ENCODE measurements at regions not wholly inside any gene's neighbourhood (a gene's known extent, or its start where the extent isn't known, plus 50 kb on each side); places are given as distances from the start of the nearest gene placed in this dataset.

DNA sequence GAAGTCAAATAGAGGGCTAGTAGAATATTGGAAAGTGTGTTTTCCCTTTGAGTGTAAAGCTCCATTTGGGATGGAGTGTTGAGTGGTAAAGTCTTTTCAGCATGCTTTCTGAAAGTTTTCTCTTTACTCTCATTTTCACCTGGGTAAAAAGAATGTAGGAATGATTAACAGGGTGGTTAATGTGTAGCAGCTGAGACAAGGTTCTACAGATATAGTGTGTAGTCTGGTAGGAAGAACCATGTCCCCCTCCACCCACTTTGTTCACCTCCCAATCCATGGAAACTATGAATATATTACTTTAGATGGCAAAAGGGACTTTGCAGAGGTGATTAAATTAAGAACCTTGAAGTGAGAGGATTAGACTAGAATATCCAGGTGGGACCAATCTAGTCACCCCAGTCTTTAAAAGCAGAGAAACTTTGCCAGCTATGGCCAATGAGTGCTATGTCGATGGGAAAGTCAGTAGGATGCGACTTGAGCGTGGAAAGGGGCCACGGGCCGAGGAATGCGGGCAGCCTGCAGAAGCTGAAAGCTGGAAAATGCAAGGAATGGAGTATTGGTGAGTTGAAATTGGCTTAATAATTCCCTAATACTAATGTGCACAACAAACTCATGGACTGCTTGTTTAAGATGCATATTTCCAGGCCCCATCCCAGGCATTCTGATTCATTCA lies 166.3 kb upstream of the AHR start:
- no peak overlapping the region for H3K9ac ChIP-seq (ENCODE audit: low read depth in 1 of 3, low read length in 3 of 3)

DNA sequence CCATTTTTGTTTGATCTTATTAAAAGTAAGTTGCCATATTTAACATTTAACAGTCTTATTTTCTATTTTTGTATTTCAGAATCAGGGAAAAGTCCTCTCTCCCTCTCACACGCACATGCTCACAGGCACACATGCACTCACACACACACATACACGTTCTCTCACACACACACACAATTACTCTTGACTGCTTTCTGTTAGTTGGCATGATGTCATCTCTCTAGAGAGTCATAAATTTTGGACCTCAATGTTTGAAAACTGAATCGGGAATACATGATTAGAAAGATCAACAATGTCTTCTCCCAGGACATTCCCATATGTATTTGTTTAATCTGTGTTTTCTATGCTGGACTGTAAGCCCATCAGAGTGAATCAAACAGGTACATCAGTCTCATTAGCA lies 165.7 kb upstream of the AHR start:
- Histone ChIP-seq H3K9ac (ENCODE audit: low read depth in 1 of 3, low read length in 3 of 3) (no peak overlapping the region), H3K27me3 (ENCODE audit: control insufficient read depth in 3 of 3, insufficient read depth in 3 of 3, low read length in 3 of 3) (no peaks in the 10 kb centered on the region), H3K4me1 (ENCODE audit: control insufficient read depth in 3 of 3, insufficient read depth in 3 of 3, low read length in 3 of 3) (no peaks in the 10 kb centered on the region), H3K27ac (ENCODE audit: low read depth, low read length) (no peak overlapping the region), H3K9me3 (ENCODE audit: control insufficient read depth in 3 of 3, low read length in 3 of 3) (no peaks in the 10 kb centered on the region), H3K36me3 (ENCODE audit: control insufficient read depth in 3 of 3, insufficient read depth in 3 of 3, low read length in 3 of 3) (no peaks in the 10 kb centered on the region), H3K4me3 (ENCODE audit: low read length in 3 of 3) (no peak overlapping the region)

More for the DNA sequence above, 166.3 kb upstream of the AHR start:
- H3K4me3 ChIP-seq (ENCODE audit: low read length in 3 of 3): no peak overlapping the region
- H3K27me3 ChIP-seq (ENCODE audit: control insufficient read depth in 3 of 3, insufficient read depth in 3 of 3, low read length in 3 of 3): no peaks in the 10 kb centered on the region
- no peak overlapping the region for H3K27ac ChIP-seq (ENCODE audit: low read depth, low read length)
- H3K36me3 ChIP-seq (ENCODE audit: control insufficient read depth in 3 of 3, insufficient read depth in 3 of 3, low read length in 3 of 3): no peaks in the 10 kb centered on the region
- no peaks in the 10 kb centered on the region for H3K4me1 ChIP-seq (ENCODE audit: control insufficient read depth in 3 of 3, insufficient read depth in 3 of 3, low read length in 3 of 3)
- H3K9me3 ChIP-seq (ENCODE audit: control insufficient read depth in 3 of 3, low read length in 3 of 3): no peaks in the 10 kb centered on the region

DNA sequence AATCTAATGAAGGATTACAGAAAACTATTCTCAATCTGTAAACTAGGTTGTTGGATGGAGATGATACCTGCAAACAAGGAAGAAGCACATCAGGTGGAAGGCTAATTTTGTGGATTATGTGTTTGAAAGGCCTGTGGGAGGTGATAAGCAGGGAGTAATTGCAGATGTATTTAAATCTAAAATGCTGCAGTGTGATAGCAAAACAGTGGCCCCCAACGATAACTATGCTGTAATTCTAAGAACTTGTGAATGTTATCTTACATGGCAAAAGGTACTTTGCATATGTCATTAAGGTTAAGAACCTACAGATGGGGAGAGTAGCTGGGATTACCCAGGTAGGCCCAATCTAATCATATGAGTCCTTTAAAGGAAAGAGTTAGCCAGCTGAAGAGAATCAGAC lies 164.5 kb upstream of the AHR start:
- Histone ChIP-seq H3K36me3 (ENCODE audit: control insufficient read depth in 3 of 3, insufficient read depth in 3 of 3, low read length in 3 of 3) (no peaks in the 10 kb centered on the region), H3K27me3 (ENCODE audit: control insufficient read depth in 3 of 3, insufficient read depth in 3 of 3, low read length in 3 of 3) (no peaks in the 10 kb centered on the region), H3K4me1 (ENCODE audit: control insufficient read depth in 3 of 3, insufficient read depth in 3 of 3, low read length in 3 of 3) (no peaks in the 10 kb centered on the region), H3K9me3 (ENCODE audit: control insufficient read depth in 3 of 3, low read length in 3 of 3) (no peaks in the 10 kb centered on the region), H3K27ac (ENCODE audit: low read depth, low read length) (no peak overlapping the region), H3K4me3 (ENCODE audit: low read length in 3 of 3) (no peak overlapping the region), H3K9ac (ENCODE audit: low read depth in 1 of 3, low read length in 3 of 3) (no peak overlapping the region)

DNA sequence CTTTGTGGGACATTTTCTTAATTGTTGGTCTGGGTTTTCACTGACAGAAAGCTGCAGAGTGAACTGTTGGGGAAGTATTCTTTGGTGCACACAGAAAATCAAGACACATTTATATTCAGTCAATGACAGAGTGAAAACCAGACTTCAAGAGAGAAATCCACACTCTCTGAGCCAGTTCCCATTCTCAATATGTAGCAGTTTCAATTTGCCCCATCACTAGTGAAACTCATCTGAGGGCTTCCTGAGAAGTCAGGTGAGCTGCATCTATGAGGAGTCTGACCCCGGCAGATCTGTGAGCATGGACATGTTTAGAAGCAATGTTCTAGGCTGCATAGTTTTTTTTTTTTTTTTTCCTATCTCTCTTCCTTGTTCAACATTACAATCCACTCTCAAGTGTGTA lies 163.7 kb upstream of the AHR start:
- Histone ChIP-seq H3K36me3 (ENCODE audit: control insufficient read depth in 3 of 3, insufficient read depth in 3 of 3, low read length in 3 of 3) (no peaks in the 10 kb centered on the region), H3K27ac (ENCODE audit: low read depth, low read length) (no peak overlapping the region), H3K4me1 (ENCODE audit: control insufficient read depth in 3 of 3, insufficient read depth in 3 of 3, low read length in 3 of 3) (no peaks in the 10 kb centered on the region), H3K4me3 (ENCODE audit: low read length in 3 of 3) (no peak overlapping the region), H3K9me3 (ENCODE audit: control insufficient read depth in 3 of 3, low read length in 3 of 3) (no peaks in the 10 kb centered on the region), H3K27me3 (ENCODE audit: control insufficient read depth in 3 of 3, insufficient read depth in 3 of 3, low read length in 3 of 3) (no peaks in the 10 kb centered on the region), H3K9ac (ENCODE audit: low read depth in 1 of 3, low read length in 3 of 3) (no peak overlapping the region)

DNA sequence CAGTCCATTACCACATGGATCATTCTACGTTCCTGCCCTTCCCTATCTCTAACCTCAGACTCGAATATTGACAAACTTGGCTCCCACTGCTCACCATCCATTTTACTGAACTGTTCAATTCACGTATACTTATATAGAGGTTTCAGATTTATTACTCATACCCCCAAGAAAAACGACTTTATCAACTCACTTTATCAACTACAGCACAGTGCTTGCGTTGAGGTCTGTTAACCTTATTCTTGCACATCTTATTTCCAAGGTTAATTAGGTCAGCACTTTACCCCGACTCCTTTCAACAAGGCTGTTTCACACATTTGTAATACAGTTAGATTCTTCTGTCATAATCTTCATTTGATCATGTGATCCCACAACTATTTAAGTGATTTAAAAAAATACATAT lies 162.3 kb upstream of the AHR start:
- H3K9ac ChIP-seq (ENCODE audit: low read depth in 1 of 3, low read length in 3 of 3): no peak overlapping the region
- H3K4me3 ChIP-seq (ENCODE audit: low read length in 3 of 3): no peak overlapping the region
- H3K4me1 ChIP-seq (ENCODE audit: control insufficient read depth in 3 of 3, insufficient read depth in 3 of 3, low read length in 3 of 3): no peaks in the 10 kb centered on the region
- no peak overlapping the region for H3K27ac ChIP-seq (ENCODE audit: low read depth, low read length)
- no peaks in the 10 kb centered on the region for H3K9me3 ChIP-seq (ENCODE audit: control insufficient read depth in 3 of 3, low read length in 3 of 3)
- H3K36me3 ChIP-seq (ENCODE audit: control insufficient read depth in 3 of 3, insufficient read depth in 3 of 3, low read length in 3 of 3): no peaks in the 10 kb centered on the region
- H3K27me3 ChIP-seq (ENCODE audit: control insufficient read depth in 3 of 3, insufficient read depth in 3 of 3, low read length in 3 of 3): no peaks in the 10 kb centered on the region

DNA sequence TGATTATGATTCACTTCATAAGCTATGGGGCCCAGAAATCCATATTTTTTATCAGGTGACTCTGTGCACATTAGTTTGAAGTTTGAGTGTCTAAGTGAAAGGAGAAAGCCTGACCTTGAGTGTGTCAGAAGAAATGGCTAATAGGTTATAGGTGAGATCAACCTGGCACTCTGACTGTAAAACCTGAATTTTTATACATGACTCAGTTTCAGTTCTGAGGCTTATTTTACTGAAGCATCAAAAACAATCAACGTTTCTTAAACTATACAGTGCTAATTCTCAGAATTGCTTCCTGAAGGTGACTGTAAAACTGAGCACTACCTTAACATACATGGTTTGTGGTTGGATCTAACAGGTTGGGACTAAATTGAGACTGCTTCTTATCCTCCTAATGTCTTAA lies 159.4 kb upstream of the AHR start:
- Histone ChIP-seq H3K9ac (ENCODE audit: low read depth in 1 of 3, low read length in 3 of 3) (no peak overlapping the region), H3K4me1 (ENCODE audit: control insufficient read depth in 3 of 3, insufficient read depth in 3 of 3, low read length in 3 of 3) (peaks cover 0 to 4% (median 0%) of the 10 kb centered on the region in 3 donors), H3K27me3 (ENCODE audit: control insufficient read depth in 3 of 3, insufficient read depth in 3 of 3, low read length in 3 of 3) (no peaks in the 10 kb centered on the region), H3K36me3 (ENCODE audit: control insufficient read depth in 3 of 3, insufficient read depth in 3 of 3, low read length in 3 of 3) (no peaks in the 10 kb centered on the region), H3K4me3 (ENCODE audit: low read length in 3 of 3) (no peak overlapping the region), H3K9me3 (ENCODE audit: control insufficient read depth in 3 of 3, low read length in 3 of 3) (no peaks in the 10 kb centered on the region), H3K27ac (ENCODE audit: low read depth, low read length) (no peak overlapping the region)

DNA sequence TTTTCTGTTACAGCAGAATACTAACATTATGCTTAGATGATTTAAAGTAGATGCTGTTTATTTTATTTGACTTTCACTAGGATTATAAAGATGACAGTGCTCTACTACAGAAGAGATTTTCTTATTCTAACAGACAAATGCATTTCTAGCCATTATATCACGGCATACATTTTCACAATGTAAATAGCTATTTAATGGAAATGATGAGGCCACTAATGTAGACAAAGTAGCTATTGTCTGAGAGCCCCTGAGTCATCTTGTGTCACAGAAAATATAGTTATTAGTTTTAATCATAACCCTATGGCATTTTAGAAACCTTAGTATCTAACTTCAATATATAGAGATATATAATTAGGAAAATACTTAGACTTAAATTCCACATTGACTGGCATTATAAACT lies 158.0 kb upstream of the AHR start:
- no peak overlapping the region for H3K27ac ChIP-seq (ENCODE audit: low read depth, low read length)
- no peak overlapping the region for H3K4me3 ChIP-seq (ENCODE audit: low read length in 3 of 3)
- no peak overlapping the region for H3K9ac ChIP-seq (ENCODE audit: low read depth in 1 of 3, low read length in 3 of 3)
- H3K4me1 ChIP-seq (ENCODE audit: control insufficient read depth in 3 of 3, insufficient read depth in 3 of 3, low read length in 3 of 3): peaks cover 0 to 4% (median 0%) of the 10 kb centered on the region in 3 donors
- no peaks in the 10 kb centered on the region for H3K27me3 ChIP-seq (ENCODE audit: control insufficient read depth in 3 of 3, insufficient read depth in 3 of 3, low read length in 3 of 3)
- H3K36me3 ChIP-seq (ENCODE audit: control insufficient read depth in 3 of 3, insufficient read depth in 3 of 3, low read length in 3 of 3): no peaks in the 10 kb centered on the region
- no peaks in the 10 kb centered on the region for H3K9me3 ChIP-seq (ENCODE audit: control insufficient read depth in 3 of 3, low read length in 3 of 3)

DNA sequence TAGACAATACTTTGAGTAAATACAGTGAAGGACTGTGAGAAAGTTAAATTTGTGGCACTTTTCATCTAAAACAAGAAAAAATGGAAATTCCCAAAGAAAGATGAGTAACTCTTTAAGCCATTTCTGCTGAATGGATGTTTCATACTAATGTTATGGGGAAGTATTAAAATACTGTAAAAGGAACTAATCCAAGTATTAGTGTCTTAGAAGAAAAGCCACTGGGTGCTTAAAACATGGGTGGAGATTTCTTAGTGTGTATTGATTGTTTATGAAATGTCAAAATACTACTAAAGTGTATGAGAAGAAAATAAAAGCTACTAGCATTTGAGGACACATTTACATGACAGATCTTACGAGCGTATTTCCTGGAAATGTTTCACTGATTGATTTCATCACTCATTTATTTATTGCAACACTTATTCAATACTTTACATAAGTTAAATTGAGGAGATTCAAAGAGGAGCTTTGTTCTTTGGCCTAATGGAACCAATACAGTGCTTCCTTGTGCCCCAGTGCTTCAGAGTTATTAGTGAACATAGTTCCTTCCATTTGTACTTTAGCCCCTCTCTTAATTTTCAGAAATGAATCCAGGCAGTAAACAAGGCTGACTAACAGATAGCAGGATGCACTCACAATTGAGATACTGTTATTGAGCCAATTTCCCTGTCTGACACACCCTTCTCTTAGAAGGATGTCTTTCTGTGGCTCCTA lies 155.5 kb upstream of the AHR start:
- H3K36me3 ChIP-seq (ENCODE audit: control insufficient read depth in 3 of 3, insufficient read depth in 3 of 3, low read length in 3 of 3): no peaks in the 10 kb centered on the region
- H3K27ac ChIP-seq (ENCODE audit: low read depth, low read length): peak overlapping the region; percentile 10
- H3K27me3 ChIP-seq (ENCODE audit: control insufficient read depth in 3 of 3, insufficient read depth in 3 of 3, low read length in 3 of 3): no peaks in the 10 kb centered on the region
- H3K4me3 ChIP-seq (ENCODE audit: low read length in 3 of 3): peak overlapping the region in 1 of 3 donors; percentile 71
- H3K4me1 ChIP-seq (ENCODE audit: control insufficient read depth in 3 of 3, insufficient read depth in 3 of 3, low read length in 3 of 3): peaks cover 0 to 4% (median 0%) of the 10 kb centered on the region in 3 donors
- H3K9me3 ChIP-seq (ENCODE audit: control insufficient read depth in 3 of 3, low read length in 3 of 3): no peaks in the 10 kb centered on the region
- H3K9ac ChIP-seq (ENCODE audit: low read depth in 1 of 3, low read length in 3 of 3): no peak overlapping the region

DNA sequence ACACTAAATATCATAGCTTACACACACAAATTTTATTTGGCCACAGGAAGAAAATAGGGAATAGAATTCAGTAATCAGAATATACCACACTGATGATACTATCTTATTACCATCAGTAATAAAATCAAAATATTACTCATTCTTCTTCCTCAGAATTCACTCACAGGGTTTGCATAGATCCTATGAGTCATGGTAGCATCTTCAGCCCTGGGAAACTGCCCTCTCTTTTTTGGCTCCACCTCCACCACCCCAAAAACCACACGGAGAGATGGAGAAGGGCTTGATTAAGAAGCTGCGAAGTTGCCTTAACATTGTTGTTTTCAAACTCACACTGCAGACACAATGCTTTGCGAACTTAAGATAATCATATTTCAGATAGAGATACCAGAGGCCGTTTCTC lies 154.1 kb upstream of the AHR start:
- Histone ChIP-seq H3K27ac (ENCODE audit: low read depth, low read length) (no peak overlapping the region), H3K4me3 (ENCODE audit: low read length in 3 of 3) (no peak overlapping the region), H3K36me3 (ENCODE audit: control insufficient read depth in 3 of 3, insufficient read depth in 3 of 3, low read length in 3 of 3) (no peaks in the 10 kb centered on the region)

DNA sequence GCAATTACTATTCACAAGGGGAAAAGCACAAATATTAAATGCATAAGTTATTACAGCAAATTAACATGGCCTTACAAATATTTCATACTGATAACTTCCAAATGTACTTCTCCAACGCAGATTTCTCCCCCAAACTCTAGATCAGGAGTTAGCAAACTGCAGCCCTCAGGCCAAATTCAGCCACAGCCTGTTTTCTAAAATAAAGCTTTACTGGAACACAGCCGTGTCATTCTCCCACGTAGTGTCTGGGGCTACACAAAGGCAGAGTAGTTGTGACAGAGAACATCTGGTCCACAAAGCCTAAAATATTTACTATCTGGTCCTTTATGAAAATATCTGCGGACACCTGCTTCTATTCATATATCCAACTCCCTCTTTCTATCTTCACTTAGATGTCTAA lies 151.8 kb upstream of the AHR start:
- Histone ChIP-seq H3K9ac (ENCODE audit: low read depth in 1 of 3, low read length in 3 of 3) (no peak overlapping the region), H3K27ac (ENCODE audit: low read depth, low read length) (no peak overlapping the region), H3K4me3 (ENCODE audit: low read length in 3 of 3) (no peak overlapping the region), H3K9me3 (ENCODE audit: control insufficient read depth in 3 of 3, low read length in 3 of 3) (no peaks in the 10 kb centered on the region), H3K36me3 (ENCODE audit: control insufficient read depth in 3 of 3, insufficient read depth in 3 of 3, low read length in 3 of 3) (no peaks in the 10 kb centered on the region), H3K27me3 (ENCODE audit: control insufficient read depth in 3 of 3, insufficient read depth in 3 of 3, low read length in 3 of 3) (no peaks in the 10 kb centered on the region), H3K4me1 (ENCODE audit: control insufficient read depth in 3 of 3, insufficient read depth in 3 of 3, low read length in 3 of 3) (peaks cover 0 to 4% (median 0%) of the 10 kb centered on the region in 3 donors)

More for the DNA sequence above, 154.1 kb upstream of the AHR start:
- Histone ChIP-seq H3K9me3 (ENCODE audit: control insufficient read depth in 3 of 3, low read length in 3 of 3) (no peaks in the 10 kb centered on the region), H3K4me1 (ENCODE audit: control insufficient read depth in 3 of 3, insufficient read depth in 3 of 3, low read length in 3 of 3) (peaks cover 0 to 4% (median 0%) of the 10 kb centered on the region in 3 donors), H3K9ac (ENCODE audit: low read depth in 1 of 3, low read length in 3 of 3) (no peak overlapping the region), H3K27me3 (ENCODE audit: control insufficient read depth in 3 of 3, insufficient read depth in 3 of 3, low read length in 3 of 3) (no peaks in the 10 kb centered on the region)

Measured in skeletal muscle tissue (tissue), 3 donors.